Fibroblast of upper back skin (primary cell): ENCODE measurements at regions not wholly inside any gene's neighbourhood (a gene's known extent, or its start where the extent isn't known, plus 50 kb on each side); places are given as distances from the start of the nearest gene placed in this dataset.

Experiments
- DNase-seq: peaks from one replicate; pipeline ENCODE4 v3.0.0-alpha.2; 2013

DNA sequence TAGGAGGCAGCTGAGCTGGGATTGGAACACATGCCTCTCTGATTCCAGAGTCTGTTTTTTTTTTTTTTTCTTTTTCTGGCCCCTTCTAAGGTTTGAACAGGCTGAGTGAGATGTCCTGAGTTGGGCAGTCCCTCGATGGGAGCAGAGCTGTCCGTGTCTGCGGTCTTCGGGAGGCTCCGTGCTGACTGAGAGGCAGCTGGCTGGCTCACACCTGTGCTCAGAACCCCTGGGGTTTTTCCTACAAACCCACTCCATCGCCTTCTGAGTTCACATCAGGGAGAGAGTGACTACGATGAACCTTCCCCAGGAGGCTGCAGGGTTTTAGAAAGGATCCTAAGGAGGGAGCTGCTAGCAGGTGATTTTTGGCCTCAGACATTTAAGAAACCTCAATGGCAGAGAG is 92.5 kb downstream of the IRF8 start:
- no peak for DNase-seq

DNA sequence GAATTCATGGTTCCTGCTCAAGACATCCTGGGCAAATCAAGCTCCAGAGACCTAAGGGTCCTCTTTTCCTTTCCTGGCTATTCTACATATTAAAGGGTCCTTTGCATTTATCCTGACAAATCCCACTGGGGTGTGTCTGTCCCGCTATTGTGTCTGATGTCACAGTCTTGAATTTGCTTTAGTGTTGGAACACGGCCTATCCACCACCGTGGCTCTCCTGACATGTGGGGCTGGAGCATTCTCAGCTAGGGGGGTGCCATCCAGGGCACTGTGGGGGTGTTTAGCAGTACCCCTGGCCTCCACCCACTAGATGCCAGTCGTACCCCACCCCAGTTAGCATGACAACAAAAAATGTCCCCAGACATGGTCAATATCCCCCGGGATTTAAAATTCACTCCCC is 92.9 kb downstream of the IRF8 start:
- DNase-seq: no peak

GRCh38 chr16:85992359-85992758 is 93.4 kb downstream of the IRF8 start:
- no peak for DNase-seq

DNA sequence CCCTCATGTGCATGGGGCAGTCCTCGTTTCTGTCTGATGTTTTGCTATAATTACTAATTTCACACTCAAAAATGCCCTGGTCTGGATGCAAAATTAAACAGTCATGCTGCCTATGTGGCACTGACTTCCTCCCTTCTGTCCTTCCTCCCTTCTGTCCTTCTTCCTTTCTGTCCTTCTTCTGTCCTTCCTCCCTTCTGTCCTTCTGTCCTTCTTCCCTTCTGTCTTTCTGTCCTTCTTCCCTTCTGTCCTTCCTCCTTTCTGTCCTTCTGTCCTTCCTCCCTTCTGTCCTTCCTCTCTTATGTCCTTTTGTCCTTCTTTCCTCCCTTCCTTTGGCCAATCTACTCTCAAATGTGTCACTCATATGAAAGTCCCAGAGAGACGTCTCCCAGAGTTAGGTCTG is 93.8 kb downstream of the IRF8 start:
- no peak for DNase-seq

GRCh38 chr16:85994492-85995490 is 95.8 kb downstream of the IRF8 start:
- DNase-seq: no peak

GRCh38 chr16:85995541-85996423 is 96.8 kb downstream of the IRF8 start:
- DNase-seq: no peak

GRCh38 chr16:85996843-85997242 is 97.9 kb downstream of the IRF8 start:
- DNase-seq: no peak

DNA sequence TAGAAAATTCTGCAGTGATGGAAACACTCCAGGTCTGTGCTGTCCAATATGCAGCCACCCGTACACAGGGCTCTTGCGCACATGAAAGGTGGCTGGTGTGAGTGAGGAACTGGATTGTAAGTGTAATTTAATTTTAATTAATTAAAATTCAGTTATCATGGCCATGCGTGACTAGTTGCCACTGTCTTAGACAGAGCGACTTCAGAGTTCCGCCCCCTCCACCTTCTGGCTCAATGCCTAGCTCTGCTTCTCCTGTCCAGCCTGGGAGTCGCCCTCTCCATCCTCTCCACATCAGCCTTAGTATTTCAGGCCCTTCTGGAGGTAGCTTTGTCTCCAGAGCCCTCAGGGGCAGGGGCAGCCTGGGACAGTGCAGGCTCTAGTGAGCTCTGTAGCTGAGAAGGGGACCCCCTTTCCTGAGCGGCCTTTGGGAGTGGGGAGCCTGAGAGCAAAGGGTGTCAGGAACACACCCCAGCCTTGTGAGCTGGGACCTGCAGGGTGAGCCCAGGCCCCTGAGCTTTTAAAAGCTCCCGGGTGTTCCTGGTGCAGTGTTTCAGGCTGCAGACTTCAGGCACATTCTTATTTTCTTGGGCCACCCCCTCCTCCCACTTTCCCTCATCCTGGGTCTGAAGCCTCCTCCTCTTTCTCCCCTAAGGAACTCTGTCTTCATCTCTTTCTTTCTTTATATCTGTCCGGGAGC is 99.4 kb downstream of the IRF8 start:
- DNase-seq: no peak

- DNase-seq: no peak
These were observed 100.1 kb downstream of the IRF8 start for GRCh38 chr16:85998868-85999729.

- DNase-seq: no peak
These were observed 100.8 kb downstream of the IRF8 start for GRCh38 chr16:85999778-86000177.

DNA sequence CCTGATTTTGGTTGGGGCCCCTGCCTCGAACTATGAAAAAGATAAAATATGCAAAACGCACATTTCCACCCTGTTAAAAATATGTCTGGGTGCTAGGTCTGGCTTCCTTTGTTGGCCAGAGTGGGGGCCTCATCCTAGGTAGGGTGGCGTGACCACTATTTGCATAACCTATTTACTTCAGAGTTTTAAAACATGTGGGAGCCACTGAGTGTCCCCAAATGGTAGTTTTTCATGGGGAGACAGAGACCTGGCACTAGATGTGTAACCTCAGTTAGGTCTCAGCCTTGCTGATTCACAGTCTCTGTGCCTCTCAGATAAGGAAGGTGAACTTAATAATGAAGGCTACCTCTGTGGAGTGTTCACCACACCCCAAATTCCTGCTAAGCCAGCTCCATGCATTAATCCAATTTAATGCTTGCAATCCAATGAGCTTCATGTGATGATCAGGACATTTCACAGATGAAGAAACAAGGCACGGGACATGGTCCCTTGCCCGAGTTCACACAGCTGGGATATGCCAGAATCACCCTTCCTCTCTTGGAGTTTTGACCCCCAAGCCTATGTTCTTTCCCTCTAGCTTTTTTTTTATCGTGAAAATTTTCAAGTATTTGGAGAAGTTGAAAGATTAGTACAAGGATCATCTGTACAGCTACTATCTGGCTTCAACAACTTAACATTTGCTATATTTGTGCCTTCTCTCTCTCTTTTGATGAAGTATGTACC is 103.4 kb downstream of the IRF8 start:
- DNase-seq: no peak

- DNase-seq: no peak
These were observed 108.6 kb downstream of the IRF8 start for GRCh38 chr16:86007524-86007923.

- DNase-seq: no peak
These were observed 111.7 kb downstream of the IRF8 start for GRCh38 chr16:86010680-86011141.

- no peak for DNase-seq
These were observed 112.6 kb downstream of the IRF8 start for GRCh38 chr16:86011532-86011931.

DNA sequence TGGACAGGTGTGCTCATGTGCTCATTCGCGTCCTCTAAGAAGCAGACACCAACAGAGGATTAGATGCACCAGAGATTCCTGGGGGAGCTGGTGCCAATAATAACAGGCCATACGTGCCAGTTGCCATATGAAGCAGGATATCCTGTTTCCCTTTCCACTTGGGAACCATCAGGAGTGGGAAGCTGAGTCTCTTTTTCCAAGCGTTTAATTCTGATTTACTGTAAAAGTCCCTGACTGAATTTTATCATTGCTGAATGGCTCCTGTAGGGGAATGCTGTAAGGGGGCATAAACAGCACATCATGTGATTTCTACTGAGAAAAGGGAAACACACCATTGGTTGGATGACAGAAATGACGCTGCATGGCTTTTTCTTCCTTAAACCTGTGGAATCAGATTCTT is 113.3 kb downstream of the IRF8 start:
- DNase-seq: no peak

- DNase-seq: no peak
These were observed 114.9 kb downstream of the IRF8 start for GRCh38 chr16:86013867-86014266.

DNA sequence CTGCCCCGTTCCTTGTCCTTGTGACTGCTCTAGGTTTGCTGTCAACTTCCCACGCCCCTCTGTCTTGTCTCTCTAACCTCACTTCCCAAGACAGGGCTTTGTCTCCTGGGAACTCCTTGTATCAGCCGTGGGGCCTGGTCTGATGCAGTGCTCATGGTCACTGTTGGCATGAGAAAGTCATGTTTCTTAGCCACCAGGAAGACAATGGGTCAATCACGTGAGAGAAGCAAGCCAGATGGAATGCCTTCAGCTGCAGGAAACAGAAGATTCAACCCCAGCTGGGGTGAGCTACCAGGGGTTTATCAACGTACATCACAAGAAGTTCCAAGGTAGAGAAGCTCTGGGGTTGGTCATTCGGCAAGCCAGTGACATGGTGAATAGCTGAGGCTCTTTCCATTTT is 116.6 kb downstream of the IRF8 start:
- no peak for DNase-seq

DNA sequence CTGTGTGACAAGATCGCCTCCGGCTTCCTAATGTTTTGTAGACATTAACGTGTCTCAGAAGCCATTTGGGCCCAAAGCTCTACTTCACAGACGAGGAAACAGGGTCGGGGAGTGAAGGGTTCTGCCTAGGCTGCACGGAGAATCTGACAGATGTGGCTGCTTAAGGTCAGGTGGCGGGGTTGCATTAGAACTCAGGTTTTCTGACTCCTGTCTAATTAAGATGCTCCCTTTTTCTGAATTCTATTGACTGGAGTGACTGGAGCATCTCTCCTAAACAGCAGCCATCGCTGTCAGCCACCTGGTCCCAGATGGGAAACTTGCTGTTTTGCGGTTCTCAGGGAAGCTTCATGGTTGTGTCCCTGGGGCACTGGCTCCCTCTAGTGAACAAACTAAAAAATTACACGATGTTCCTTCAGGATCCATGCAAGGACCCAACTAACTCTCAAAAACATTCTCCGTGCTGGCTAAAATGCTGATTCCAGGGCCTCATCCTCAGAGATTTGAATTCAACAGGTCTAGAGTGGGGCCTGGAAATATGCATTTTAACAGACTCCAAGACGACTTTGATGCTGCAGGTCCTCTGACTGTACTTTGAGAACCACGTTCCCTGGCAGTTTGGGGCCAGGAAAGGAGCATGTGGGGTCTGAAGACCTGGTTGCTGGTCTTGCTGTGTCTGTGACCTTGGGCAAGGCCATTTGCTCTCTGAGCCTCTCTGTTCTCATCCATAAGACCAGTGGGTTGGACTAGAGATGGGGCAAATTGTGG is 117.4 kb downstream of the IRF8 start:
- peak; percentile 50 for DNase-seq

DNA sequence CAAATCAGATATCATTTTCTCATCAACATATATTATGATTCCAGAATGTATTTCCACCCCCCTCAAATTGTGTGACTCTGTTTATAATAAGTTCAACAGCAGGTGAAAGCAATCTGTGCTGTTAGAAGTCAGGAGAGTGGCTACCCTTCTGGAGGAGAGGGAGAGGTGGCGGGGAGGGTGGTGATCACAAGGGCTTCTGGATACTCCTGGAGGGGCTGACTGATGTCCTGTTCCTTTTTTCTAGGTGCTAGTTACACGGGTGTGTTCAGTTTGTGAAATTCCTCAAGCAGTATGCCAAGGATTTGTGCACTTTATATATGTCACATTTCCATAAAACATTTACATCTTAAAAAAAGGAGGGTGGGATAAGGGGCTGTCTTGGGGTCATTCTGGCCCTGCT is 119.1 kb downstream of the IRF8 start:
- no peak for DNase-seq

GRCh38 chr16:86018487-86018886 is 119.5 kb downstream of the IRF8 start:
- DNase-seq: no peak

- no peak for DNase-seq
These were observed 120.0 kb downstream of the IRF8 start for GRCh38 chr16:86018941-86019340.
